Gastroesophageal sphincter (tissue), 4 donors: ENCODE measurements at regions not wholly inside any gene's neighbourhood (a gene's known extent, or its start where the extent isn't known, plus 50 kb on each side); places are given as distances from the start of the nearest gene placed in this dataset.

Experiments used
- ATAC-seq: fragments of 150-250 bp; one replicate; pipeline ENCODE4 v1.9.1; 2016; ENCODE audit warnings: mild to moderate bottlenecking, moderate library complexity
- H3K27ac ChIP-seq, 4 donors: fragments of 200-600 bp; sonication (generic) in 3 of 4; 1 replicate in 3 of 4; 2 replicates in 1 of 4; pipeline ENCODE4 v1.5.1; 2016 to 2019
- H3K27me3 ChIP-seq: fragments of 200-600 bp; sonication (generic); one replicate; pipeline ENCODE4 v1.5.1; 2019
- H3K36me3 ChIP-seq, 2 donors: fragments of 200-600 bp; sonication (generic); one replicate each; pipeline ENCODE4 v1.5.1; 2019; ENCODE audit warnings: control low read depth in 1 of 2
- H3K4me1 ChIP-seq, 3 donors: fragments of 200-600 bp; sonication (generic); 1 replicate in 2 of 3; 2 replicates in 1 of 3; pipeline ENCODE4 v1.5.1; 2016 to 2019; ENCODE audit warnings: control low read depth in 2 of 3
- H3K4me3 ChIP-seq, 2 donors: fragments of 200-600 bp; sonication (generic); one replicate each; pipeline ENCODE4 v1.5.1; 2019; ENCODE audit warnings: mild to moderate bottlenecking in 1 of 2, moderate library complexity in 1 of 2
- H3K9me3 ChIP-seq, 3 donors: fragments of 200-600 bp; sonication (generic); one replicate each; pipeline ENCODE4 v1.5.1; 2017 to 2019; ENCODE audit warnings: control low read depth in 2 of 3
- CTCF ChIP-seq, 4 experiments: fragments of 200-600 bp in 2 of 4; fragments of 450-650 bp in 2 of 4; sonication (generic) in 1 of 4; IDR thresholded peaks; one replicate each; pipeline ENCODE4 v1.5.1; 2017 to 2019; ENCODE audit warnings: antibody characterized with exemption in 4 of 4, mild to moderate bottlenecking in 2 of 4, moderate library complexity in 2 of 4
- EP300 ChIP-seq: sonication (generic); formaldehyde crosslinking; IDR thresholded peaks from one replicate; pipeline ENCODE4 v1.6.1; 2017; ENCODE audit warnings: antibody characterized with exemption, mild to moderate bottlenecking
- POLR2A ChIP-seq, 2 donors: fragments of 450-650 bp; IDR thresholded peaks; one replicate each; pipeline ENCODE4 v1.6.1; 2017; ENCODE audit warnings: antibody characterized with exemption in 2 of 2, mild to moderate bottlenecking in 2 of 2, moderate library complexity in 1 of 2
- POLR2AphosphoS5 ChIP-seq: sonication (generic); formaldehyde crosslinking; IDR thresholded peaks from one replicate; pipeline ENCODE4 v1.6.1; 2017; ENCODE audit warnings: antibody characterized with exemption
- WGBS, 2 donors: methylation state at CpG; one replicate each; pipeline ENCODE4 v1.1.5; 2018; ENCODE audit warnings: low coverage in 1 of 2; 5-methylcytosine and 5-hydroxymethylcytosine counted together

GRCh38 chr5:82619097-82619496 is 340.9 kb upstream of the RPS23 start:
- Histone ChIP-seq H3K27ac (no peak overlapping the region), H3K4me1 (no peaks in the 10 kb centered on the region), H3K9me3 (peaks cover 0 to 3% (median 0%) of the 10 kb centered on the region in 3 donors), H3K4me3 (no peak overlapping the region), H3K27me3 (no peaks in the 10 kb centered on the region), H3K36me3 (no peaks in the 10 kb centered on the region)
- TF ChIP-seq EP300: no peak
- ATAC-seq: no peak
- 79 to 81% methylated on average over 3 of the region's 3 CpGs for WGBS, 2 donors

- H3K27ac ChIP-seq: no peak overlapping the region
- TF ChIP-seq CTCF (IDR thresholded peaks at IDR 0.05) (no peak), POLR2A (IDR thresholded peaks at IDR 0.05) (no peak), POLR2AphosphoS5 (no peak), EP300 (no peak)
Observed at GRCh38 chr5:82614706-82615105, 336.6 kb upstream of the RPS23 start.

GRCh38 chr5:82613891-82614290 is 335.7 kb upstream of the RPS23 start:
- ATAC-seq: no peak
- Histone ChIP-seq H3K4me3 (no peak overlapping the region), H3K27ac (no peak overlapping the region), H3K27me3 (no peaks in the 10 kb centered on the region), H3K36me3 (no peaks in the 10 kb centered on the region), H3K4me1 (no peaks in the 10 kb centered on the region), H3K9me3 (peaks cover 0 to 3% (median 0%) of the 10 kb centered on the region in 3 donors)
- TF ChIP-seq CTCF (IDR thresholded peaks at IDR 0.05) (no peak), POLR2AphosphoS5 (no peak), POLR2A (IDR thresholded peaks at IDR 0.05) (no peak), EP300 (no peak)

More at GRCh38 chr5:82614706-82615105, 336.6 kb upstream of the RPS23 start:
- Histone ChIP-seq H3K27me3 (no peaks in the 10 kb centered on the region), H3K4me3 (no peak overlapping the region), H3K9me3 (peaks cover 0 to 3% (median 0%) of the 10 kb centered on the region in 3 donors), H3K36me3 (no peaks in the 10 kb centered on the region), H3K4me1 (no peaks in the 10 kb centered on the region)
- 78 to 90% methylated on average over 3 of the region's 3 CpGs for WGBS, 2 donors
- no peak for ATAC-seq

- WGBS, 2 donors: 88 to 96% methylated on average over 3 of the region's 3 CpGs
- ATAC-seq: no peak
- H3K27me3 ChIP-seq: no peaks in the 10 kb centered on the region
- H3K36me3 ChIP-seq: no peaks in the 10 kb centered on the region
- no peak overlapping the region for H3K27ac ChIP-seq
- no peak for TF ChIP-seq POLR2AphosphoS5
- no peak for TF ChIP-seq POLR2A (IDR thresholded peaks at IDR 0.05)
- no peak for TF ChIP-seq EP300
- TF ChIP-seq CTCF (IDR thresholded peaks at IDR 0.05): no peak
- H3K4me1 ChIP-seq: no peaks in the 10 kb centered on the region
- peaks cover 0 to 14% (median 0%) of the 10 kb centered on the region in 3 donors for H3K9me3 ChIP-seq
- no peak overlapping the region for H3K4me3 ChIP-seq
Observed at GRCh38 chr5:82610686-82611085, 332.5 kb upstream of the RPS23 start.

GRCh38 chr5:82605441-82605973 is 327.4 kb upstream of the RPS23 start:
- no CpG with 5 or more reads among the region's 2 CpGs for WGBS, 2 donors
- no peak for ATAC-seq

More at GRCh38 chr5:82605441-82605973, 327.4 kb upstream of the RPS23 start:
- H3K27me3 ChIP-seq: no peaks in the 10 kb centered on the region
- no peaks in the 10 kb centered on the region for H3K4me1 ChIP-seq
- no peaks in the 10 kb centered on the region for H3K36me3 ChIP-seq
- no peak overlapping the region for H3K4me3 ChIP-seq
- H3K27ac ChIP-seq: no peak overlapping the region
- H3K9me3 ChIP-seq: peaks cover 0 to 17% (median 0%) of the 10 kb centered on the region in 3 donors
- TF ChIP-seq CTCF (IDR thresholded peaks at IDR 0.05) (no peak), EP300 (no peak), POLR2A (IDR thresholded peaks at IDR 0.05) (no peak), POLR2AphosphoS5 (no peak)
